ENCODE measurements at regions not wholly inside any gene's neighbourhood (a gene's known extent, or its start where the extent isn't known, plus 50 kb on each side); places are given as distances from the start of the nearest gene placed in this dataset.

DNA sequence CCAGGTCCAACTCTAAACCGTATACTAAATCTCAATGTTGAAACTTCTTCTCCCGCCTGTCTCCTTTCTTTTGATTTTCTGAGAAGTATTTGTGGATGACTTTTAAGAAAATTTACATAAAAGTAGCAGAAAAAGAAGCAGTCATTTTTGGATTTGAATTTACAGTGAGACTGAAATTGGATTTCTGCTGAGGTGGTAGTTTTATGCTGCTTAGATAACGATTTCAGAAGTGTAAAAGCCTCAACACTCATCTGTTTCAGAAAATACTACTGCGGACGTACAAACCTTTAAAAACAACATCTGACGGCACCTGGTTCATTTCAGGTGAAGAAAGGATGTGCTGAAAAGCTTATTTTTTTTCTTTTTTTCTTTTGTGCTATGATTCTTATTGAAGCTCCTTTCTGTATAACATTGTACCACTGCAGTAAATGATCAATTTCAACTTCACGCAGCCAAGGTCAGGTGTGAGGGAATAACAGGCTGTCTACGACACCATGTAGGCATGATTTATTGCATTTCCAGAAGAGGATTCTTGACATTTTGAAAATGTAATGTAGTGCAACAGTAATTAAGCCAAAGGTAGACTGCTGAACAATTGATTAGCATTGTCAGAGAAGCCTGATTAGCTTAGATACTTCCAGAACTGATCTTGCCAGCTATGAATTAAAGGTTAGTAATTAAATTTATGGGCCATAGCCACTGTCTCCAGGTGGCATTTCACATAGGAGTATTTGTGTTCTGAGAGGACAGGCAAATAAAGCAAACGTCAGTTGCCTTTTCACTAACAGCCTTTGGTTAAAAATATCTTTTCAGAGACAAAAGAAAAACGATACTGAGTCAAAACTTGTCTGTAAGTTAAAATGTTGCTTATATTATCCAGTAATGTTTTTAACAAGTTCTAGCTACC lies 134.6 kb upstream of the KBTBD8 start:
- no peak overlapping the region for H3K27ac ChIP-seq (replicated peaks)
- intact Hi-C loops (cut with micrococcal nuclease) = no loop called here
- no peaks in the 10 kb centered on the region for H3K4me1 ChIP-seq
- no peaks in the 10 kb centered on the region for H3K36me3 ChIP-seq
- H3K27me3 ChIP-seq (ENCODE audit: low read depth) = no peaks in the 10 kb centered on the region
- no peak for TF ChIP-seq CTCF (IDR thresholded peaks at IDR 0.05; ENCODE audit: borderline replicate concordance)
- no peaks in the 10 kb centered on the region for H3K9me3 ChIP-seq (replicated peaks)
- H3K4me3 ChIP-seq = no peak overlapping the region
- DNase-seq = no peak

- Histone ChIP-seq H3K4me3 (no peak overlapping the region), H3K27ac (replicated peaks) (no peak overlapping the region), H3K27me3 (ENCODE audit: low read depth) (no peaks in the 10 kb centered on the region), H3K36me3 (no peaks in the 10 kb centered on the region), H3K4me1 (no peaks in the 10 kb centered on the region), H3K9me3 (replicated peaks) (no peaks in the 10 kb centered on the region)
- TF ChIP-seq CTCF (IDR thresholded peaks at IDR 0.05; ENCODE audit: borderline replicate concordance) = no peak
- intact Hi-C loops (cut with micrococcal nuclease) = no loop called here
- DNase-seq = no peak
Observed at GRCh38 chr3:66884659-66885058, 113.4 kb upstream of the KBTBD8 start.

GRCh38 chr3:66885326-66886000 lies 112.6 kb upstream of the KBTBD8 start:
- no peaks in the 10 kb centered on the region for H3K9me3 ChIP-seq (replicated peaks)
- no peaks in the 10 kb centered on the region for H3K4me1 ChIP-seq
- H3K4me3 ChIP-seq = no peak overlapping the region
- intact Hi-C loops (cut with micrococcal nuclease) = no loop called here
- no peak overlapping the region for H3K27ac ChIP-seq (replicated peaks)
- H3K36me3 ChIP-seq = no peaks in the 10 kb centered on the region
- H3K27me3 ChIP-seq (ENCODE audit: low read depth) = no peaks in the 10 kb centered on the region
- no peak for TF ChIP-seq CTCF (IDR thresholded peaks at IDR 0.05; ENCODE audit: borderline replicate concordance)
- no peak for DNase-seq

- Histone ChIP-seq H3K9me3 (replicated peaks) (peaks cover 5% of the 10 kb centered on the region), H3K27me3 (ENCODE audit: low read depth) (peaks cover 8% of the 10 kb centered on the region), H3K4me1 (no peaks in the 10 kb centered on the region), H3K36me3 (no peaks in the 10 kb centered on the region), H3K27ac (replicated peaks) (no peak overlapping the region), H3K4me3 (no peak overlapping the region)
- intact Hi-C loops (cut with micrococcal nuclease) = no loop called here
- DNase-seq = no peak
- no peak for TF ChIP-seq CTCF (IDR thresholded peaks at IDR 0.05; ENCODE audit: borderline replicate concordance)
Observed at GRCh38 chr3:66889750-66890494, 108.2 kb upstream of the KBTBD8 start.

DNA sequence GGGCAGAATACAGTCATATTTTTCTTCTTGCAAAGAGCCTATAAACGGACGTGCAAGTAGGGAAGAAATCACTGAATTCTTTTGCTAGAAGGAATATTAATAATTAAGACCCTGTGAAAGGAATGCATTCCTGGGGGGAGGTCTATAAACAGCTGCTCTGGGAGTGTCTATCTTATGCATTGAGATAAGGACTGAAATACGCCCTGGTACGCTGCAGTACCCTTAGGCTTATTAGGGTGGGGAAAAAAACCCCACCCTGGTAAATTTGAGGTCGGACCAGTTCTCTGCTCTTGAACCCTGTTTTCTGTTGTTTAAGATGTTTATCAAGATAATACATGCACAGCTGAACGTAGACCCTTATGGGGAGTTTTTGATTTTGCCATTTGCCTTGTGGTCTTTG lies 100.0 kb upstream of the KBTBD8 start:
- no peak for DNase-seq
- peaks cover 79% of the 10 kb centered on the region for H3K9me3 ChIP-seq (replicated peaks)
- H3K36me3 ChIP-seq = no peaks in the 10 kb centered on the region
- peaks cover 8% of the 10 kb centered on the region for H3K27me3 ChIP-seq (ENCODE audit: low read depth)
- no peak overlapping the region for H3K4me3 ChIP-seq
- H3K27ac ChIP-seq (replicated peaks) = no peak overlapping the region
- no peak for TF ChIP-seq CTCF (IDR thresholded peaks at IDR 0.05; ENCODE audit: borderline replicate concordance)
- H3K4me1 ChIP-seq = no peaks in the 10 kb centered on the region
- intact Hi-C loops (cut with micrococcal nuclease) = no loop called here

All from left ventricle myocardium inferior (tissue), 1 donor.